HEK293T (cell line): ENCODE measurements at regions not wholly inside any gene's neighbourhood (a gene's known extent, or its start where the extent isn't known, plus 50 kb on each side); places are given as distances from the start of the nearest gene placed in this dataset.

Experiments used
- CTCF ChIA-PET: fragments of 350-600 bp; formaldehyde crosslinking; extraction: SDS; loops from one replicate; lab custom pipeline; 2021; ENCODE audit warnings: antibody characterized with exemption, inconsistent platforms; lab: Yijun Ruan, JAX
- POLR2A ChIA-PET: fragments of 350-600 bp; formaldehyde crosslinking; extraction: SDS; loops from one replicate; lab custom pipeline; 2020; ENCODE audit warnings: antibody characterized with exemption, inconsistent platforms; lab: Yijun Ruan, JAX
- DNase-seq: peaks from one replicate; pipeline ENCODE4 v3.0.0; 2012; ENCODE audit warnings: mixed read lengths; ENCODE audit errors: extremely low spot score
- ARNT ChIP-seq: fragments of 450-650 bp; IDR thresholded peaks from 2 replicates; pipeline ENCODE4 v1.6.1; 2017; ENCODE audit warnings: mild to moderate bottlenecking
- BHLHE40 ChIP-seq: fragments of 450-650 bp; IDR thresholded peaks from 2 replicates; pipeline ENCODE4 v1.6.1; 2016; ENCODE audit warnings: mild to moderate bottlenecking, moderate library complexity, borderline replicate concordance
- CTBP1 ChIP-seq: fragments of 450-650 bp; IDR thresholded peaks from 2 replicates; pipeline ENCODE4 v1.6.1; 2016; ENCODE audit warnings: borderline replicate concordance
- ELF4 ChIP-seq: fragments of 450-650 bp; IDR thresholded peaks from 2 replicates; pipeline ENCODE4 v1.6.1; 2017; ENCODE audit warnings: antibody characterized with exemption
- FOXA1 ChIP-seq: fragments of 450-650 bp; IDR thresholded peaks from 2 replicates; pipeline ENCODE4 v1.6.1; 2016; ENCODE audit warnings: mild to moderate bottlenecking
- FOXK2 ChIP-seq: fragments of 450-650 bp; IDR thresholded peaks from 2 replicates; pipeline ENCODE4 v1.6.1; 2016; ENCODE audit warnings: mild to moderate bottlenecking
- FOXM1 ChIP-seq: fragments of 450-650 bp; IDR thresholded peaks from 2 replicates; pipeline ENCODE4 v1.6.1; 2017; ENCODE audit warnings: mild to moderate bottlenecking, borderline replicate concordance
- HDGF ChIP-seq: fragments of 450-650 bp; IDR thresholded peaks from 2 replicates; pipeline ENCODE4 v1.6.1; 2017; ENCODE audit warnings: antibody characterized with exemption, borderline replicate concordance
- L3MBTL2 ChIP-seq: fragments of 450-650 bp; conservative IDR thresholded peaks from 2 replicates; pipeline ENCODE4 v1.6.1; 2016; ENCODE audit warnings: mild to moderate bottlenecking
- LEF1 ChIP-seq: fragments of 450-650 bp; IDR thresholded peaks from 2 replicates; pipeline ENCODE4 v1.6.1; 2017; ENCODE audit warnings: mild to moderate bottlenecking, borderline replicate concordance
- NFRKB ChIP-seq: fragments of 450-650 bp; IDR thresholded peaks from 2 replicates; pipeline ENCODE4 v1.6.1; 2016; ENCODE audit warnings: mild to moderate bottlenecking, moderate library complexity
- PKNOX1 ChIP-seq: fragments of 450-650 bp; IDR thresholded peaks from 2 replicates; pipeline ENCODE4 v1.6.1; 2016
- SP1 ChIP-seq: fragments of 450-650 bp; IDR thresholded peaks from 2 replicates; pipeline ENCODE4 v1.6.1; 2017
- SUZ12 ChIP-seq: fragments of 450-650 bp; IDR thresholded peaks from 2 replicates; pipeline ENCODE4 v1.6.1; 2016; ENCODE audit warnings: mild to moderate bottlenecking
- TARDBP ChIP-seq: fragments of 450-650 bp; IDR thresholded peaks from 2 replicates; pipeline ENCODE4 v1.6.1; 2016
- ZNF384 ChIP-seq: fragments of 450-650 bp; IDR thresholded peaks from 2 replicates; pipeline ENCODE4 v1.6.1; 2016

GRCh38 chr15:23514484-23514883, 51.0 kb upstream of the MKRN3 start:
- DNase-seq: no peak
- CTCF ChIA-PET: no interaction called here
- POLR2A ChIA-PET: no interaction called here
- TF ChIP-seq TARDBP: no peak
- no peak for TF ChIP-seq L3MBTL2
- no peak for TF ChIP-seq ZNF384
- TF ChIP-seq PKNOX1: no peak
- no peak for TF ChIP-seq ARNT
- no peak for TF ChIP-seq SP1
- TF ChIP-seq NFRKB: no peak
- TF ChIP-seq FOXK2: no peak
- no peak for TF ChIP-seq ELF4
- TF ChIP-seq FOXA1: no peak
- no peak for TF ChIP-seq BHLHE40

GRCh38 chr15:23506762-23507161, 58.7 kb upstream of the MKRN3 start:
- ChIA-PET CTCF (interaction anchor here (0.7 to 1.2 kb wide), 2 partner anchors 9 to 89 kb away, joined by 3 to 11 read pairs; no protein-coding TSS in a partner anchor), POLR2A (no interaction called here)
- TF ChIP-seq HDGF: no peak
- TF ChIP-seq SUZ12: no peak
- TF ChIP-seq ZNF384: no peak
- no peak for TF ChIP-seq FOXA1
- no peak for TF ChIP-seq TARDBP
- no peak for TF ChIP-seq NFRKB
- no peak for TF ChIP-seq FOXM1
- no peak for TF ChIP-seq PKNOX1
- no peak for TF ChIP-seq ARNT
- TF ChIP-seq ELF4: no peak
- TF ChIP-seq L3MBTL2: no peak
- no peak for TF ChIP-seq BHLHE40
- no peak for TF ChIP-seq FOXK2
- no peak for TF ChIP-seq LEF1
- TF ChIP-seq CTBP1: no peak
- TF ChIP-seq SP1: no peak
- no peak for DNase-seq

GRCh38 chr15:23503980-23504379, 56.9 kb upstream of the GOLGA6L2 start:
- ChIA-PET CTCF (no interaction called here), POLR2A (no interaction called here)
- DNase-seq: no peak
- no peak for TF ChIP-seq SP1
- no peak for TF ChIP-seq BHLHE40
- no peak for TF ChIP-seq FOXA1
- no peak for TF ChIP-seq ELF4
- TF ChIP-seq L3MBTL2: no peak
- no peak for TF ChIP-seq TARDBP

- DNase-seq: no peak
- CTCF ChIA-PET: no interaction called here
These were observed 56.5 kb upstream of the GOLGA6L2 start for GRCh38 chr15:23503576-23503975.

DNA sequence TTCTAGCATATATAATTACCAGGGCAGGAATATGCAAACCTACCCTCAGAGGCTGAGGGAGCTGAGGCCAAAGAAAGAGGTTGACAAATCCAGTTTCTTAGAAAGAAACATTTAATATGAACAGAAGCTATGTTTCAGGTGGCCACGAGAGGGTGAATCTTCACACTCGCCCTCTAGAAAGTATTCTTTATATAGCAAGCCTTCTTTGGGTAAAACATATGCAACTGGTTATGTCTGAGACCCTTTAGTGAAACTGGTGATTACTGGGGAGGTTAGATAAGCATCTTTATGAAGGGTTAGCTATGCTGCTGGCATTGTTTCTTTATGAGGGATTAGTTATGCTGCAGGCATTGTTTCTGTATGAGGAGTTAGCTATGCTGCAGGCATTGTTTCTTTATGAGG, 50.7 kb upstream of the GOLGA6L2 start:
- peak; percentile 6 for DNase-seq
- ChIA-PET CTCF (interaction anchor here (0.7 to 1.6 kb wide), 6 partner anchors 9 to 406 kb away, joined by 3 to 11 read pairs (median 4); no protein-coding TSS in a partner anchor), POLR2A (no interaction called here)
- no peak for TF ChIP-seq CTBP1
- no peak for TF ChIP-seq HDGF
- TF ChIP-seq ARNT: no peak
- TF ChIP-seq SUZ12: no peak
- TF ChIP-seq FOXA1: no peak
- TF ChIP-seq TARDBP: no peak
- no peak for TF ChIP-seq BHLHE40
- no peak for TF ChIP-seq L3MBTL2
- no peak for TF ChIP-seq ELF4
- TF ChIP-seq LEF1: no peak
- TF ChIP-seq FOXK2: no peak

More at GRCh38 chr15:23503576-23503975, 56.5 kb upstream of the GOLGA6L2 start:
- POLR2A ChIA-PET: no interaction called here
- TF ChIP-seq BHLHE40: no peak
- TF ChIP-seq CTBP1: no peak
- TF ChIP-seq ZNF384: no peak
- no peak for TF ChIP-seq LEF1
- no peak for TF ChIP-seq HDGF
- no peak for TF ChIP-seq ARNT
- no peak for TF ChIP-seq TARDBP
- TF ChIP-seq NFRKB: no peak
- TF ChIP-seq PKNOX1: no peak
- TF ChIP-seq SP1: no peak
- no peak for TF ChIP-seq SUZ12
- no peak for TF ChIP-seq ELF4
- no peak for TF ChIP-seq FOXK2
- no peak for TF ChIP-seq FOXM1
- no peak for TF ChIP-seq L3MBTL2
- TF ChIP-seq FOXA1: no peak
